ENCODE measurements at regions not wholly inside any gene's neighbourhood (a gene's known extent, or its start where the extent isn't known, plus 50 kb on each side); places are given as distances from the start of the nearest gene placed in this dataset.

GRCh38 chr1:176323472-176323871, 116.4 kb upstream of the COP1 start:
- TF ChIP-seq, protein P1, sequence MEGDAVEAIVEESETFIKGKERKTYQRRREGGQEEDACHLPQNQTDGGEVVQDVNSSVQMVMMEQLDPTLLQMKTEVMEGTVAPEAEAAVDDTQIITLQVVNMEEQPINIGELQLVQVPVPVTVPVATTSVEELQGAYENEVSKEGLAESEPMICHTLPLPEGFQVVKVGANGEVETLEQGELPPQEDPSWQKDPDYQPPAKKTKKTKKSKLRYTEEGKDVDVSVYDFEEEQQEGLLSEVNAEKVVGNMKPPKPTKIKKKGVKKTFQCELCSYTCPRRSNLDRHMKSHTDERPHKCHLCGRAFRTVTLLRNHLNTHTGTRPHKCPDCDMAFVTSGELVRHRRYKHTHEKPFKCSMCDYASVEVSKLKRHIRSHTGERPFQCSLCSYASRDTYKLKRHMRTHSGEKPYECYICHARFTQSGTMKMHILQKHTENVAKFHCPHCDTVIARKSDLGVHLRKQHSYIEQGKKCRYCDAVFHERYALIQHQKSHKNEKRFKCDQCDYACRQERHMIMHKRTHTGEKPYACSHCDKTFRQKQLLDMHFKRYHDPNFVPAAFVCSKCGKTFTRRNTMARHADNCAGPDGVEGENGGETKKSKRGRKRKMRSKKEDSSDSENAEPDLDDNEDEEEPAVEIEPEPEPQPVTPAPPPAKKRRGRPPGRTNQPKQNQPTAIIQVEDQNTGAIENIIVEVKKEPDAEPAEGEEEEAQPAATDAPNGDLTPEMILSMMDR (IDR thresholded peaks at IDR 0.05; ENCODE audit: insufficient read depth, low read length), result no peak
- no peak for TF ChIP-seq POLR2AphosphoS5 (IDR thresholded peaks at IDR 0.05; ENCODE audit: low read depth)
